ENCODE measurements at regions not wholly inside any gene's neighbourhood (a gene's known extent, or its start where the extent isn't known, plus 50 kb on each side); places are given as distances from the start of the nearest gene placed in this dataset.

- TF ChIP-seq EP300 (IDR thresholded peaks at IDR 0.05; ENCODE audit: borderline replicate concordance in 1 of 2, low read depth in 1 of 2, low read length in 1 of 2), result no peak
- TF ChIP-seq, protein P1, sequence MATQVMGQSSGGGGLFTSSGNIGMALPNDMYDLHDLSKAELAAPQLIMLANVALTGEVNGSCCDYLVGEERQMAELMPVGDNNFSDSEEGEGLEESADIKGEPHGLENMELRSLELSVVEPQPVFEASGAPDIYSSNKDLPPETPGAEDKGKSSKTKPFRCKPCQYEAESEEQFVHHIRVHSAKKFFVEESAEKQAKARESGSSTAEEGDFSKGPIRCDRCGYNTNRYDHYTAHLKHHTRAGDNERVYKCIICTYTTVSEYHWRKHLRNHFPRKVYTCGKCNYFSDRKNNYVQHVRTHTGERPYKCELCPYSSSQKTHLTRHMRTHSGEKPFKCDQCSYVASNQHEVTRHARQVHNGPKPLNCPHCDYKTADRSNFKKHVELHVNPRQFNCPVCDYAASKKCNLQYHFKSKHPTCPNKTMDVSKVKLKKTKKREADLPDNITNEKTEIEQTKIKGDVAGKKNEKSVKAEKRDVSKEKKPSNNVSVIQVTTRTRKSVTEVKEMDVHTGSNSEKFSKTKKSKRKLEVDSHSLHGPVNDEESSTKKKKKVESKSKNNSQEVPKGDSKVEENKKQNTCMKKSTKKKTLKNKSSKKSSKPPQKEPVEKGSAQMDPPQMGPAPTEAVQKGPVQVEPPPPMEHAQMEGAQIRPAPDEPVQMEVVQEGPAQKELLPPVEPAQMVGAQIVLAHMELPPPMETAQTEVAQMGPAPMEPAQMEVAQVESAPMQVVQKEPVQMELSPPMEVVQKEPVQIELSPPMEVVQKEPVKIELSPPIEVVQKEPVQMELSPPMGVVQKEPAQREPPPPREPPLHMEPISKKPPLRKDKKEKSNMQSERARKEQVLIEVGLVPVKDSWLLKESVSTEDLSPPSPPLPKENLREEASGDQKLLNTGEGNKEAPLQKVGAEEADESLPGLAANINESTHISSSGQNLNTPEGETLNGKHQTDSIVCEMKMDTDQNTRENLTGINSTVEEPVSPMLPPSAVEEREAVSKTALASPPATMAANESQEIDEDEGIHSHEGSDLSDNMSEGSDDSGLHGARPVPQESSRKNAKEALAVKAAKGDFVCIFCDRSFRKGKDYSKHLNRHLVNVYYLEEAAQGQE (IDR thresholded peaks at IDR 0.05; ENCODE audit: low read depth, low read length), result no peak
- no peak for TF ChIP-seq GATA2 (CRISPR knock-in tag; IDR thresholded peaks at IDR 0.05)
- TF ChIP-seq CTCF (IDR thresholded peaks at IDR 0.05), result no peak
- no peak for TF ChIP-seq RAD21 (IDR thresholded peaks at IDR 0.05; ENCODE audit: low read length)
- TF ChIP-seq, protein P2, sequence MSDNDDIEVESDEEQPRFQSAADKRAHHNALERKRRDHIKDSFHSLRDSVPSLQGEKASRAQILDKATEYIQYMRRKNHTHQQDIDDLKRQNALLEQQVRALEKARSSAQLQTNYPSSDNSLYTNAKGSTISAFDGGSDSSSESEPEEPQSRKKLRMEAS (IDR thresholded peaks at IDR 0.05; ENCODE audit: low read depth), result no peak
- TF ChIP-seq RFX5 (IDR thresholded peaks at IDR 0.05; ENCODE audit: low read length), result no peak
These were observed 1360.1 kb upstream of the CDH6 start for GRCh38 chr5:29833394-29833793.

Measured in SK-N-SH (cell line).